K562 (cell line): ENCODE measurements at regions not wholly inside any gene's neighbourhood (a gene's known extent, or its start where the extent isn't known, plus 50 kb on each side); places are given as distances from the start of the nearest gene placed in this dataset.

Experiments used
- ARID2 ChIP-seq: fragments of 450-650 bp; IDR thresholded peaks from 2 replicates; pipeline ENCODE4 v1.6.1; 2017; ENCODE audit warnings: antibody characterized with exemption, mild to moderate bottlenecking
- CBFA2T2 ChIP-seq: fragments of 450-650 bp; conservative IDR thresholded peaks from 2 replicates; pipeline ENCODE4 v1.6.1; 2017; ENCODE audit warnings: mild to moderate bottlenecking
- CC2D1A ChIP-seq: fragments of 450-650 bp; IDR thresholded peaks from 2 replicates; pipeline ENCODE4 v1.6.1; 2017; ENCODE audit warnings: mild to moderate bottlenecking
- FOS ChIP-seq: IDR thresholded peaks from 3 replicates; pipeline ENCODE4 v1.6.1; 2011; ENCODE audit not compliant: insufficient read length; ENCODE audit errors: extremely low read depth
- FOSL1 ChIP-seq: fragments of 200-800 bp; sonication (Bioruptor generic); conservative IDR thresholded peaks from 2 replicates; pipeline ENCODE4 v1.6.1; 2016; ENCODE audit warnings: missing genetic modification characterization, missing compliant biosample characterization
- HDAC1 ChIP-seq, 2 experiments: fragments of 450-650 bp; IDR thresholded peaks; 2 replicates each; pipeline ENCODE4 v1.6.1; 2016 to 2017; ENCODE audit warnings: inconsistent platforms in 1 of 2, mild to moderate bottlenecking in 1 of 2, moderate library complexity in 1 of 2
- JUN ChIP-seq, 2 experiments: sonication (generic) in 1 of 2; formaldehyde crosslinking in 1 of 2; IDR thresholded peaks; 2 replicates each; pipeline versions ENCODE4 v1.6.1 to v1.8.0; 2012 to 2022; ENCODE audit warnings: borderline replicate concordance in 2 of 2, mild to moderate bottlenecking in 2 of 2, improper control_type of control experiment in 1 of 2, low read depth in 1 of 2, low read length in 1 of 2, missing genetic modification reagents in 1 of 2
- MEIS2 ChIP-seq: fragments of 450-650 bp; IDR thresholded peaks from 2 replicates; pipeline ENCODE4 v1.6.1; 2014; ENCODE audit warnings: mild to moderate bottlenecking; ENCODE audit not compliant: partially characterized antibody
- NFATC3 ChIP-seq: fragments of 450-650 bp; IDR thresholded peaks from 2 replicates; pipeline ENCODE4 v1.6.1; 2017; ENCODE audit warnings: mild to moderate bottlenecking
- PPARD ChIP-seq: fragments of 250-450 bp; sonication (Bioruptor Pico); IDR thresholded peaks from 2 replicates; pipeline ENCODE4 v1.8.0; 2022; ENCODE audit warnings: inconsistent platforms, mild to moderate bottlenecking, moderate library complexity
- SMAD4 ChIP-seq: fragments of 250-450 bp; sonication (Bioruptor Pico); conservative IDR thresholded peaks from 2 replicates; pipeline ENCODE4 v1.8.0; 2021; ENCODE audit warnings: inconsistent platforms, mild to moderate bottlenecking, moderate library complexity
- TCFL5 ChIP-seq: fragments of 250-450 bp; sonication (Bioruptor Pico); conservative IDR thresholded peaks from 2 replicates; pipeline ENCODE4 v1.6.1; 2021; ENCODE audit warnings: mild to moderate bottlenecking, moderate library complexity, matching md5 sums
- YBX1 ChIP-seq: fragments of 450-650 bp; IDR thresholded peaks from 2 replicates; pipeline ENCODE4 v1.7.1; 2016; ENCODE audit warnings: mild to moderate bottlenecking
- ZBTB7A ChIP-seq: IDR thresholded peaks from 2 replicates; pipeline ENCODE4 v1.6.1; 2011; ENCODE audit warnings: low read depth, mild to moderate bottlenecking, low read length, moderate library complexity, borderline replicate concordance; ENCODE audit not compliant: control insufficient read depth
- ZEB2 ChIP-seq: fragments of 450-650 bp; IDR thresholded peaks from 2 replicates; pipeline ENCODE4 v1.6.1; 2016
- ZNF184 ChIP-seq: sonication (generic); formaldehyde crosslinking; IDR thresholded peaks from 2 replicates; pipeline ENCODE4 v1.5.0; 2020; ENCODE audit warnings: missing genetic modification reagents
- ZNF197 ChIP-seq: fragments of 200-800 bp; sonication (Bioruptor generic); IDR thresholded peaks from 2 replicates; pipeline ENCODE4 v1.6.1; 2016; ENCODE audit warnings: low read depth, missing genetic modification characterization, missing compliant biosample characterization
- ZSCAN29 ChIP-seq: fragments of 450-650 bp; IDR thresholded peaks from 2 replicates; pipeline ENCODE4 v1.6.1; 2017
- TF ChIP-seq, protein P1 (sequence below): IDR thresholded peaks from 2 replicates; pipeline ENCODE4 v1.6.1; 2011; ENCODE audit warnings: borderline replicate concordance, low read depth, mild to moderate bottlenecking, moderate library complexity, low read length; ENCODE audit not compliant: insufficient read depth, poor library complexity, severe bottlenecking
- TF ChIP-seq, protein P2 (sequence below): IDR thresholded peaks from 2 replicates; pipeline ENCODE4 v1.6.1; 2012; ENCODE audit warnings: low read depth, low read length, improper control_type of control experiment, borderline replicate concordance
- TF ChIP-seq, protein P3 (sequence below): sonication (generic); IDR thresholded peaks from 2 replicates; pipeline ENCODE4 v1.6.1; 2016
- TF ChIP-seq, protein P4 (sequence below): fragments of 250-450 bp; sonication (Bioruptor Pico); IDR thresholded peaks from 2 replicates; pipeline ENCODE4 v1.8.0; 2021; ENCODE audit warnings: borderline replicate concordance, mild to moderate bottlenecking, moderate library complexity; ENCODE audit not compliant: poor library complexity, severe bottlenecking

DNA sequence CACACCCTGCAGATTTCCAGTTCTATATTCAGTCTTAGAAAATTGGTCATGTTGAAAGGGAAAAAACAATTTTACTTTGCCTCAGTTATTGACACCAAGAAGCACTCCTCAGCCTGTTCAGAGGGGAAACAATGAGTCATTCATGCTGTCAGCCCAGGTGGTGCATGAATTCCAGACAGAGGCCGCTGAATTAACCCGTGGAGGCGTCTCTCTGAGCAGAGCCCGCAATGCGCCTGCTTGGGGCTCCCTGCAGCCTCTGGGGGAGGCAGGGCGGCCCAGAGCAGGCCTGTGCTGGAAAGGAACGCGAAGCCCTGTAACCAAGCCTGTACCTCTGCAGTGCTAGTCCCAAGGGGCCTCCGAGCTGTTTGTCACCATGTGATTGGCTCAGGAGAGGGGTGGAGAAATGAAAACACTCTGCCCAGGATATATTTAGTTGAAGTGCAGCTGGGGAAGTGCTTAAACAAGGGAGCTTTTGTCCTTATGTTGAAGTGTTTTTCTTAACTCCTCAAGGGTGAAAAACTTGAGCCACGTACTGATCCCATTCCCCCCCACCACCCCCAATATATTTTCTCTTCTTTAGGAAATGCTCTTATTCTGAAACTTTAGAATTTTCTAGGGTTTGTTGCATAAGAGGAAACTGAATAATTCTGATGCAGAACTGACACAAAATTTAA, 68.3 kb upstream of the CHD2 start (continued):
- TF ChIP-seq, protein P1, sequence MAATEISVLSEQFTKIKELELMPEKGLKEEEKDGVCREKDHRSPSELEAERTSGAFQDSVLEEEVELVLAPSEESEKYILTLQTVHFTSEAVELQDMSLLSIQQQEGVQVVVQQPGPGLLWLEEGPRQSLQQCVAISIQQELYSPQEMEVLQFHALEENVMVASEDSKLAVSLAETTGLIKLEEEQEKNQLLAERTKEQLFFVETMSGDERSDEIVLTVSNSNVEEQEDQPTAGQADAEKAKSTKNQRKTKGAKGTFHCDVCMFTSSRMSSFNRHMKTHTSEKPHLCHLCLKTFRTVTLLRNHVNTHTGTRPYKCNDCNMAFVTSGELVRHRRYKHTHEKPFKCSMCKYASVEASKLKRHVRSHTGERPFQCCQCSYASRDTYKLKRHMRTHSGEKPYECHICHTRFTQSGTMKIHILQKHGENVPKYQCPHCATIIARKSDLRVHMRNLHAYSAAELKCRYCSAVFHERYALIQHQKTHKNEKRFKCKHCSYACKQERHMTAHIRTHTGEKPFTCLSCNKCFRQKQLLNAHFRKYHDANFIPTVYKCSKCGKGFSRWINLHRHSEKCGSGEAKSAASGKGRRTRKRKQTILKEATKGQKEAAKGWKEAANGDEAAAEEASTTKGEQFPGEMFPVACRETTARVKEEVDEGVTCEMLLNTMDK = peak; percentile 5
- TF ChIP-seq ZNF197 = peak; percentile 74; the same call in 1 of the 2 replicates
- peak; percentile 53; the same call in 1 of the 2 replicates for TF ChIP-seq ZBTB7A
- peak; percentile 88 for TF ChIP-seq SMAD4
- peak; percentile 95 for TF ChIP-seq JUN (IDR thresholded peaks at IDR 0.05; ENCODE audit: borderline replicate concordance, low read depth, low read length)
- no peak for TF ChIP-seq JUN (CRISPR knock-in tag; IDR thresholded peaks at IDR 0.05; ENCODE audit: borderline replicate concordance)
- no peak for TF ChIP-seq ZNF184
- TF ChIP-seq FOSL1 = peak; percentile 98
- TF ChIP-seq PPARD = no peak
- TF ChIP-seq YBX1 = no peak
- peak in 1 of 2 experiments; percentile 73; a peak in 1 of 4 replicates for TF ChIP-seq HDAC1 (IDR thresholded peaks at IDR 0.05)
- peak; percentile 61; the same call in 1 of the 2 replicates for TF ChIP-seq ZEB2
- TF ChIP-seq FOS = peak; percentile 72
- TF ChIP-seq, protein P2, sequence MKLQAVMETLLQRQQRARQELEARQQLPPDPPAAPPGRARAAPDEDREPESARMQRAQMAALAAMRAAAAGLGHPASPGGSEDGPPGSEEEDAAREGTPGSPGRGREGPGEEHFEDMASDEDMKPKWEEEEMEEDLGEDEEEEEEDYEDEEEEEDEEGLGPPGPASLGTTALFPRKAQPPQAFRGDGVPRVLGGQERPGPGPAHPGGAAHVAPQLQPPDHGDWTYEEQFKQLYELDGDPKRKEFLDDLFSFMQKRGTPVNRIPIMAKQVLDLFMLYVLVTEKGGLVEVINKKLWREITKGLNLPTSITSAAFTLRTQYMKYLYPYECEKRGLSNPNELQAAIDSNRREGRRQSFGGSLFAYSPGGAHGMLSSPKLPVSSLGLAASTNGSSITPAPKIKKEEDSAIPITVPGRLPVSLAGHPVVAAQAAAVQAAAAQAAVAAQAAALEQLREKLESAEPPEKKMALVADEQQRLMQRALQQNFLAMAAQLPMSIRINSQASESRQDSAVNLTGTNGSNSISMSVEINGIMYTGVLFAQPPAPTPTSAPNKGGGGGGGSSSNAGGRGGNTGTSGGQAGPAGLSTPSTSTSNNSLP = no peak
- TF ChIP-seq, protein P3, sequence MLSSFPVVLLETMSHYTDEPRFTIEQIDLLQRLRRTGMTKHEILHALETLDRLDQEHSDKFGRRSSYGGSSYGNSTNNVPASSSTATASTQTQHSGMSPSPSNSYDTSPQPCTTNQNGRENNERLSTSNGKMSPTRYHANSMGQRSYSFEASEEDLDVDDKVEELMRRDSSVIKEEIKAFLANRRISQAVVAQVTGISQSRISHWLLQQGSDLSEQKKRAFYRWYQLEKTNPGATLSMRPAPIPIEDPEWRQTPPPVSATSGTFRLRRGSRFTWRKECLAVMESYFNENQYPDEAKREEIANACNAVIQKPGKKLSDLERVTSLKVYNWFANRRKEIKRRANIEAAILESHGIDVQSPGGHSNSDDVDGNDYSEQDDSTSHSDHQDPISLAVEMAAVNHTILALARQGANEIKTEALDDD = peak; percentile 64; the same call in 1 of the 2 replicates
- TF ChIP-seq NFATC3 = peak; percentile 99
- TF ChIP-seq ZSCAN29 = no peak
- no peak for TF ChIP-seq ARID2
- peak; percentile 21; the same call in 1 of the 2 replicates for TF ChIP-seq CBFA2T2
- TF ChIP-seq MEIS2 = peak; percentile 80
- TF ChIP-seq, protein P4, sequence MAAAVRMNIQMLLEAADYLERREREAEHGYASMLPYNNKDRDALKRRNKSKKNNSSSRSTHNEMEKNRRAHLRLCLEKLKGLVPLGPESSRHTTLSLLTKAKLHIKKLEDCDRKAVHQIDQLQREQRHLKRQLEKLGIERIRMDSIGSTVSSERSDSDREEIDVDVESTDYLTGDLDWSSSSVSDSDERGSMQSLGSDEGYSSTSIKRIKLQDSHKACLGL = no peak
- no peak for TF ChIP-seq TCFL5 (CRISPR knock-in tag)
- TF ChIP-seq CC2D1A = no peak
